ENCODE measurements at regions not wholly inside any gene's neighbourhood (a gene's known extent, or its start where the extent isn't known, plus 50 kb on each side); places are given as distances from the start of the nearest gene placed in this dataset.

GRCh38 chr15:85954586-85954985, 125.1 kb upstream of the AGBL1 start:
- Histone ChIP-seq H3K27ac (no peak overlapping the region), H3K36me3 (no peaks in the 10 kb centered on the region), H3K4me3 (no peak overlapping the region), H3K27me3 (no peaks in the 10 kb centered on the region), H3K9me3 (no peaks in the 10 kb centered on the region), H3K4me1 (no peaks in the 10 kb centered on the region)
- no peak for DNase-seq (ENCODE audit: extremely low spot score in 2 of 2)
- TF ChIP-seq CTCF (IDR thresholded peaks at IDR 0.05) = no peak
- intact Hi-C loops (cut with DNase I) = no loop called here

- Histone ChIP-seq H3K4me1 (no peaks in the 10 kb centered on the region), H3K36me3 (no peaks in the 10 kb centered on the region), H3K27me3 (no peaks in the 10 kb centered on the region), H3K27ac (no peak overlapping the region), H3K4me3 (no peak overlapping the region), H3K9me3 (no peaks in the 10 kb centered on the region)
- intact Hi-C loops (cut with DNase I) = no loop called here
- no peak for DNase-seq (ENCODE audit: extremely low spot score in 2 of 2)
- TF ChIP-seq CTCF (IDR thresholded peaks at IDR 0.05) (no peak), POLR2A (IDR thresholded peaks at IDR 0.05) (no peak), POLR2AphosphoS5 (IDR thresholded peaks at IDR 0.05; ENCODE audit: insufficient read depth in 1 of 2, low read depth in 1 of 2) (no peak)
Measured at GRCh38 chr15:85955501-85956391, 123.9 kb upstream of the AGBL1 start.

- Histone ChIP-seq H3K4me3 (no peak overlapping the region), H3K36me3 (no peaks in the 10 kb centered on the region), H3K4me1 (no peaks in the 10 kb centered on the region), H3K27ac (no peak overlapping the region), H3K27me3 (no peaks in the 10 kb centered on the region), H3K9me3 (no peaks in the 10 kb centered on the region)
- DNase-seq (ENCODE audit: extremely low spot score in 2 of 2) = no peak
- intact Hi-C loops (cut with DNase I) = no loop called here
- TF ChIP-seq CTCF (IDR thresholded peaks at IDR 0.05) (no peak), POLR2AphosphoS5 (IDR thresholded peaks at IDR 0.05; ENCODE audit: insufficient read depth in 1 of 2, low read depth in 1 of 2) (no peak), POLR2A (IDR thresholded peaks at IDR 0.05) (no peak)
Measured at GRCh38 chr15:85956532-85957275, 123.0 kb upstream of the AGBL1 start.

- no peaks in the 10 kb centered on the region for H3K9me3 ChIP-seq
- intact Hi-C loops (cut with DNase I) = no loop called here
- no peaks in the 10 kb centered on the region for H3K36me3 ChIP-seq
- H3K4me1 ChIP-seq = no peaks in the 10 kb centered on the region
- H3K27ac ChIP-seq = no peak overlapping the region
- H3K4me3 ChIP-seq = no peak overlapping the region
- H3K27me3 ChIP-seq = no peaks in the 10 kb centered on the region
- DNase-seq (ENCODE audit: extremely low spot score in 2 of 2) = no peak
- TF ChIP-seq CTCF (IDR thresholded peaks at IDR 0.05) = no peak
- TF ChIP-seq POLR2A (IDR thresholded peaks at IDR 0.05) = no peak
- no peak for TF ChIP-seq POLR2AphosphoS5 (IDR thresholded peaks at IDR 0.05; ENCODE audit: insufficient read depth in 1 of 2, low read depth in 1 of 2)
Measured at GRCh38 chr15:85959611-85960010, 120.1 kb upstream of the AGBL1 start.

GRCh38 chr15:85960381-85960780, 119.3 kb upstream of the AGBL1 start:
- Histone ChIP-seq H3K27me3 (no peaks in the 10 kb centered on the region), H3K4me1 (no peaks in the 10 kb centered on the region), H3K9me3 (no peaks in the 10 kb centered on the region), H3K27ac (no peak overlapping the region), H3K4me3 (no peak overlapping the region), H3K36me3 (no peaks in the 10 kb centered on the region)
- intact Hi-C loops (cut with DNase I) = no loop called here
- TF ChIP-seq POLR2A (IDR thresholded peaks at IDR 0.05) (no peak), CTCF (IDR thresholded peaks at IDR 0.05) (no peak), POLR2AphosphoS5 (IDR thresholded peaks at IDR 0.05; ENCODE audit: insufficient read depth in 1 of 2, low read depth in 1 of 2) (no peak)
- DNase-seq (ENCODE audit: extremely low spot score in 2 of 2) = no peak
